Hepatic stellate cell (primary cell): ENCODE measurements at regions not wholly inside any gene's neighbourhood (a gene's known extent, or its start where the extent isn't known, plus 50 kb on each side); places are given as distances from the start of the nearest gene placed in this dataset.

ENCODE experiments used
- DNase-seq: peaks from one replicate; pipeline ENCODE4 v3.0.0; 2011; ENCODE audit warnings: low spot score

- no peak for DNase-seq
Observed at GRCh38 chr3:30069056-30069455, 537.3 kb upstream of the TGFBR2 start.

GRCh38 chr3:30073040-30073439 lies 533.4 kb upstream of the TGFBR2 start:
- DNase-seq, result no peak

GRCh38 chr3:30073622-30074021 lies 532.8 kb upstream of the TGFBR2 start:
- DNase-seq, result no peak

DNA sequence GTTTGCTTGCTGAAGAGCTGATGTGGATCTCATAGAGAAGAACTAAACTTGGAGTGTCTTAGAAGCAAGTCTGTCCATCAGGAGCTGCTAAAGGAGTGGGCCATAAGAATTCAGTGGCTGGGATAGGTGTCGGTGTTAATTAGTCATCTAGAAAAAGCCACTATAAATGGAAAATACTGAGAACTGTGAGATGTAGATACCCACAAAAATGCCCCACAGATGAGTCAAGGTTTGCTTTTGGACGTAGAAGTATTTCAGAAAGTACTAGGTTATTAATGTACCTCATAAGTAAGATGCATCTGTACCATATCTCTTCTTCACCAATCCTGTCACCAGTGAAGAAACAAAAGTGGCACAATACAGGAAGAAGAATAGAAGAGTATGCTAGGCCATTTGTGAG lies 530.9 kb upstream of the TGFBR2 start:
- no peak for DNase-seq

DNA sequence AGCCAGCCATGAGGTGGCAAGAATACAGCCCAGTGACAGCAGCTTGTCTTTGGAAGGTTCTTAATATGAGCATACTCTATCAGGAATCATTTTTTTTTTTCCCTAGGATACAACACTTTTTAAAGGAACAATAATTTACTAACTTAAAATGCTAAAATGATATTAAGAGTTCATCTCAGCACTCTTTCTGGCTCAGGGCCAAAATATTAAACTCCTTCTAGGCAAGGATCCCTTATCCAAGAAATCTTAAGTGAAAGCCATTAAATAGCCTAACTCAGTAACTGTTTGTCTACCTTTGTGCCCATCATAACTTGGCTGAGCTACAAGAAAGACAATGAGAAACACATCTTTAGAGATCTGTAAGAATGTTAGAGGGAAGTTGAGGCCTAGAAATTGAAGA lies 529.5 kb upstream of the TGFBR2 start:
- DNase-seq, result no peak

DNA sequence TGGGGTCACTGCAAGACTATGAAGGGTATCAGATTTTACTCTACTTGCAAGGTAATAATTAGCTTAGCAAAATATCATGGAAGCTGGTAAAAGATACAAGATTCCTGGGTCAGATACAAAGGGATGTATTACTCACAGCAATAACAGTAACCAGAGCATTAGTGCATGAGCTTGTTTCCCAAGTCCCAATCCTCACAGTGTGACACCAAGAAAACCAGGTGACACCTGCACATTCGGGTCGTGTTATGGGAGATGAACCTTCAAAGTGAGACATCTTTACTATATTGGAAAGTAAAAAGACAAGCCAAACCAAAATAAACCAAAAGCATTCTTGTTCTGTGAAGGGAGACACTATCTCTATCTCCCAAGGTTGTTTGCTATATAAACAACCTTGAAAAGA lies 528.7 kb upstream of the TGFBR2 start:
- no peak for DNase-seq

- no peak for DNase-seq
Observed at GRCh38 chr3:30078736-30079135, 527.7 kb upstream of the TGFBR2 start.

DNA sequence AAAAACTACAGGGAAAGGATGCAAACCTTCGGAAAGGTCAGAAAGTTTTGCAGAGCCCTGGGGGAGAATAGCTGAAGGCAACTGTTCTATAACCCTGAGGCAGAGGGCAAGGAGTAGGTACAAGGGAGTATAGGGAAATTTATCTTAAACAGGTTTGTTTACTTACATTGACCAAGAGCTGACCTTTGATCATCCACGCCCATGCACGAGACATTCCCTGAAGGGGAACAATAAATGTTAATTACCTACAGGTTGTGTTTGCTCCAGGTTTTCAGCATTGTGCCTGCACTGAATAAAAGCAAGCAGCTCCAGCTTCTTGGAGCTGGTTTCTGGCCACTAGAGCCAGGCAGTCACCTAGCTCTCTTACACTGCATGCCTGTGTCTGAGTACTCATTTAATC lies 524.5 kb upstream of the TGFBR2 start:
- DNase-seq, result no peak

- DNase-seq, result no peak
Observed at GRCh38 chr3:30082652-30083051, 523.7 kb upstream of the TGFBR2 start.

- DNase-seq, result no peak
Observed at GRCh38 chr3:30083315-30083714, 523.1 kb upstream of the TGFBR2 start.

GRCh38 chr3:30084316-30084715 lies 522.1 kb upstream of the TGFBR2 start:
- DNase-seq, result no peak

GRCh38 chr3:30084971-30085403 lies 521.4 kb upstream of the TGFBR2 start:
- DNase-seq, result no peak

- DNase-seq, result no peak
Observed at GRCh38 chr3:30085486-30085885, 520.9 kb upstream of the TGFBR2 start.

DNA sequence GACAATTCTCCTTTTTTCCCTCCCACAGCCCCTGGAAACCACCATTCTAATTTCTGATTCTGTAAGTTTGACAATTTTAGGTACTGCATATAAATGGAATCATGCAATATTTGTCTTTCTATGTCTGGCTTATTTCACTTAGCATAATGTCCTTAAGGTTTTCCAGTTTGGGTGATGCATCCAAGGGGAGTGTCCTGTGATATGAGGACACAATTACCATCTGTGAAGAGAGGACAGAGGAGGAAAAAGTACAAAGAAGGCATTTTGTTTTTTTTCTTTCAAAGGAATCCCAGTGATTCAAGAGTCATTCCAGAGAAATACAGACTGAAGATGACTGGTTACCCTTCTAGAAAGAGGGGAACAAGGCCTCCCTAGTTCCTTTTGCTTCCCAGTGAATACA lies 514.7 kb upstream of the TGFBR2 start:
- no peak for DNase-seq

DNA sequence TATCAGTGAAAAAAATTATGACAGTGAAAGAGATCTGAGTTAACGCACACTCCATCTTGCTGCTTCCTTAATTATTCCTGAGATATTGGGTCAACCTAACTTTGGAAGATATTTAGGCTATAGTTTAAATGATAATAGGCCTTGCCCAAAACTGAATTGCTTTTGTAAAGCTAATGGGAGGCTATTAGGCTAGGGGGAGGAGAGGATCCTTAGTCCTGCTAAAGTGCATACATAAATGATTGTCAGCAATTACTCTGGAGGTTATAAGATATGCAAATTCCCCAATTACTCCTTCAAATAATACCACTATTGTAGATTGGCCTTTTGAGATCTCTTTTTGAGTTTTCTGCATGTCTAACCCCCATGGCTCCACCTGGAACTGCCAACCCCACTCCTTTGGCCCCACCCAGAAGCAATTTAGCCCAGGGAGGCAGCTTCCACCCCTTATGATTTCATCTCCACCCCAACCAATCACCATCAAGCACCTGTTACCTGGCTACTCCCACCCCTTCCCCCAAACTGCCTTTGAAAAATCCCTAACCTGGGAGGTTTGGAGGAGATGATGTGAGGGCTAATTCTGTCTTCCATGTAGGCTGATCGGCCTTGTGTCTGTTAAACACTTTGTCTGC lies 509.3 kb upstream of the TGFBR2 start:
- no peak for DNase-seq

GRCh38 chr3:30098243-30098642 lies 508.2 kb upstream of the TGFBR2 start:
- DNase-seq, result no peak

GRCh38 chr3:30098653-30099455 lies 507.5 kb upstream of the TGFBR2 start:
- no peak for DNase-seq

GRCh38 chr3:30102356-30102755 lies 504.0 kb upstream of the TGFBR2 start:
- DNase-seq, result no peak

DNA sequence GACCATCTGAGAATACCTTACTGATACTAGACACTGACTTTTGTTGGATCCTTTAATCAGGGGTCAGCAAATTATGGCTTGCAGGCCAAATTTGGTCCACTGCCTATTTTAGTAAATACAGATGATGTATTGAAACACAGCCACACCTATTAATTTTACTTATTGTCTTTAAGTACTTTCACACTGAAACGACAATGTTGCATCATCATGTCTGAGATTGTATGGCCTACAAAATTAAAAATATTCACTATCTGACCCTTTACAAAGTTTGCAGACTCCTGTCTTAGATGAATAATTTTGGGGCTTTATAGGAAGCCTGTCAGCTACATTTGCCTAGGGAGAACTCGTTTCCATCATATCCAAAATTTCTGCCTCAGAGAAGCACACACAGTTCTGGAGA lies 503.2 kb upstream of the TGFBR2 start:
- DNase-seq, result no peak

GRCh38 chr3:30107531-30107930 lies 498.9 kb upstream of the TGFBR2 start:
- no peak for DNase-seq

GRCh38 chr3:30112411-30112810 lies 494.0 kb upstream of the TGFBR2 start:
- DNase-seq, result no peak

GRCh38 chr3:30112902-30113484 lies 493.4 kb upstream of the TGFBR2 start:
- DNase-seq, result no peak

- DNase-seq, result no peak
Observed at GRCh38 chr3:30113906-30114305, 492.5 kb upstream of the TGFBR2 start.
